GM23338 (cell line): ENCODE measurements at regions not wholly inside any gene's neighbourhood (a gene's known extent, or its start where the extent isn't known, plus 50 kb on each side); places are given as distances from the start of the nearest gene placed in this dataset.

Source experiments
- ATAC-seq: fragments of 200-7000 bp; cut with Tn5 transposase; 3 replicates; pipeline ENCODE4 v1.9.1; 2020
- DNase-seq: peaks from one replicate; pipeline ENCODE4 v3.0.0-alpha.2; 2015; ENCODE audit warnings: low spot score
- H2AFZ ChIP-seq: fragments of 200-600 bp; sonication (generic); 2 replicates; pipeline ENCODE4 v1.8.0; 2016; ENCODE audit warnings: antibody characterized with exemption, mild to moderate bottlenecking, moderate library complexity
- H3F3A ChIP-seq: fragments of 200-600 bp; sonication (generic); replicated peaks from 2 replicates; pipeline ENCODE4 v1.8.0; 2017; ENCODE audit warnings: antibody characterized with exemption, mixed run types, low read depth
- H3K27ac ChIP-seq: fragments of 200-600 bp; sonication (generic); 2 replicates; pipeline ENCODE4 v1.6.1; 2016; ENCODE audit warnings: low read depth
- H3K27me3 ChIP-seq: fragments of 200-600 bp; sonication (generic); 2 replicates; pipeline ENCODE4 v1.8.0; 2016; ENCODE audit warnings: mild to moderate bottlenecking, mixed run types, moderate library complexity; ENCODE audit not compliant: insufficient read depth
- H3K36me3 ChIP-seq: fragments of 200-600 bp; sonication (generic); 2 replicates; pipeline ENCODE4 v1.8.0; 2016; ENCODE audit warnings: mild to moderate bottlenecking; ENCODE audit not compliant: insufficient read depth
- H3K4me1 ChIP-seq: fragments of 200-600 bp; sonication (generic); 2 replicates; pipeline ENCODE4 v1.8.0; 2016; ENCODE audit warnings: mild to moderate bottlenecking, moderate library complexity; ENCODE audit not compliant: insufficient read depth
- H3K4me2 ChIP-seq: fragments of 200-600 bp; sonication (generic); 2 replicates; pipeline ENCODE4 v1.7.1; 2017; ENCODE audit warnings: mixed run types
- H3K4me3 ChIP-seq: fragments of 200-600 bp; sonication (generic); 2 replicates; pipeline ENCODE4 v1.6.1; 2016; ENCODE audit warnings: mixed run types
- H3K79me2 ChIP-seq: fragments of 200-600 bp; sonication (generic); replicated peaks from 2 replicates; pipeline ENCODE4 v1.8.0; 2017; ENCODE audit warnings: mild to moderate bottlenecking; ENCODE audit not compliant: insufficient read depth
- H3K9me2 ChIP-seq: fragments of 200-600 bp; sonication (generic); 2 replicates; pipeline ENCODE4 v1.8.0; 2017; ENCODE audit not compliant: insufficient read depth
- H4K20me1 ChIP-seq: fragments of 200-600 bp; sonication (generic); replicated peaks from 2 replicates; pipeline ENCODE4 v1.8.0; 2017; ENCODE audit warnings: mild to moderate bottlenecking; ENCODE audit not compliant: insufficient read depth
- H3K27ac Mint-ChIP-seq: 2 replicates; pipeline ENCODE4 v1.8.0; 2020; ENCODE audit warnings: inconsistent platforms, mild to moderate bottlenecking, moderate library complexity, mixed read lengths
- H3K27me3 Mint-ChIP-seq: 3 replicates; pipeline ENCODE4 v1.8.0; 2022; ENCODE audit warnings: low read depth, mild to moderate bottlenecking, moderate library complexity, mixed read lengths, inconsistent platforms; ENCODE audit not compliant: insufficient read depth, poor library complexity
- H3K36me3 Mint-ChIP-seq: 3 replicates; pipeline ENCODE4 v1.8.0; 2021; ENCODE audit warnings: low read depth, mild to moderate bottlenecking, inconsistent platforms, moderate library complexity, mixed read lengths
- H3K4me1 Mint-ChIP-seq: 3 replicates; pipeline ENCODE4 v1.8.0; 2020; ENCODE audit warnings: mild to moderate bottlenecking, inconsistent platforms, mixed read lengths
- H3K4me3 Mint-ChIP-seq: 3 replicates; pipeline ENCODE4 v1.8.0; 2021; ENCODE audit warnings: moderate library complexity, mild to moderate bottlenecking, inconsistent platforms, mixed read lengths
- H3K9me3 Mint-ChIP-seq: 3 replicates; pipeline ENCODE4 v1.8.0; 2020; ENCODE audit warnings: moderate library complexity, mild to moderate bottlenecking, inconsistent platforms, mixed read lengths
- CREB1 ChIP-seq: fragments of 250-450 bp; sonication (Bioruptor Pico); IDR thresholded peaks from 2 replicates; pipeline ENCODE4 v1.5.0; 2020; ENCODE audit warnings: low read depth, mild to moderate bottlenecking, moderate library complexity
- JUNB ChIP-seq: IDR thresholded peaks from one replicate; pipeline ENCODE4 v1.6.1; 2016; ENCODE audit warnings: antibody characterized with exemption; ENCODE audit not compliant: unreplicated experiment
- NANOG ChIP-seq: IDR thresholded peaks from 2 replicates; pipeline ENCODE4 v1.6.1; 2016; ENCODE audit warnings: antibody characterized with exemption, borderline replicate concordance
- REST ChIP-seq: IDR thresholded peaks from one replicate; pipeline ENCODE4 v1.6.1; 2018; ENCODE audit warnings: antibody characterized with exemption; ENCODE audit not compliant: unreplicated experiment
- ZNF114 ChIP-seq: fragments of 250-450 bp; sonication (Bioruptor Pico); IDR thresholded peaks from 2 replicates; pipeline ENCODE4 v1.5.0; 2020; ENCODE audit warnings: mild to moderate bottlenecking, moderate library complexity
- ZNF331 ChIP-seq: fragments of 250-450 bp; sonication (Bioruptor Pico); IDR thresholded peaks from 2 replicates; pipeline ENCODE4 v1.5.0; 2020; ENCODE audit warnings: low read depth, mild to moderate bottlenecking, moderate library complexity
- TF ChIP-seq, protein P1 (sequence below): IDR thresholded peaks from 2 replicates; pipeline ENCODE4 v1.6.1; 2016; ENCODE audit warnings: antibody characterized with exemption

DNA sequence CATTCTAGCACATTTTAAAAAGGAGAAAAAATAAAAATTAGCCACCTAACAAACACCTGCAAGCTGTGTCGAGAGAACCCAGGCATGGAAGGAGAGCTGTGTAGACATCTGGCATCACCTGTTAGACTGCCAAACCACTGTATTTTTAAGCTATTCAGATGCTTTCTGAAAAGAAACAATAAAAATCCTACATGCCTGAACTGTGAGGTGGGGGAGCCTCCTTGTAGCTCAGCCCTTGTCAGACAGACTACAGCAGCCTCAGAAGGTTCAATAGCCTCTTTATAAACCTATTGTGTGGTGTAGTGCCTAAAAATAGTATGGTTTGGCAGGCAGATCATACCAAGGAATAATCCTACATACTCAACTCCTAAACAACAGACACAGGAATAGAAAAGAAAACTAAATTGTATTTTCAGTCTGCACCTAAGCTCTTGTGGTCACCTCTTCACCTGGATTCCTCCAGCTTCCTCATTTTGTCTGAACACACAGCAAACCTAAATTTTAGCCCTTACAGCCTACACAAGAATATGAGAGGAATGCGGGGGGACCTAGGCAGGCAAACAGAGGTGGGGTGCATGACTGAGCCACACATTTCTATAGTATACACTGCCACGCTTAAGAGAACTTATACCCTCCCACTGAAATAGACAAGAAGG lies 67.0 kb downstream of the SIPA1L2 start (continued):
- TF ChIP-seq REST (no peak), NANOG (no peak), CREB1 (CRISPR knock-in tag) (no peak)

- peaks cover 21% of the 10 kb centered on the region for H3K4me1 ChIP-seq
- Mint-ChIP-seq H3K9me3 (no peaks in the 10 kb centered on the region), H3K4me3 (no peak overlapping the region), H3K27ac (no peak overlapping the region), H3K27me3 (peaks cover 9% of the 10 kb centered on the region), H3K4me1 (peaks cover 61% of the 10 kb centered on the region), H3K36me3 (no peaks in the 10 kb centered on the region)
- H2AFZ ChIP-seq = no peak overlapping the region
- ATAC-seq (no peak), DNase-seq (no peak)
- H3K4me3 ChIP-seq = no peak overlapping the region
- H3K9me2 ChIP-seq = no peaks in the 10 kb centered on the region
- H3F3A ChIP-seq = no peaks in the 10 kb centered on the region
- no peaks in the 10 kb centered on the region for H4K20me1 ChIP-seq
- no peaks in the 10 kb centered on the region for H3K36me3 ChIP-seq
- no peaks in the 10 kb centered on the region for H3K79me2 ChIP-seq
- no peaks in the 10 kb centered on the region for H3K27me3 ChIP-seq
- no peak overlapping the region for H3K27ac ChIP-seq
- H3K4me2 ChIP-seq = no peak overlapping the region
- no peak for TF ChIP-seq ZNF114
- no peak for TF ChIP-seq ZNF331 (CRISPR knock-in tag)
- no peak for TF ChIP-seq CREB1 (CRISPR knock-in tag)
Measured at GRCh38 chr1:232561381-232561780, 68.6 kb downstream of the SIPA1L2 start.

DNA sequence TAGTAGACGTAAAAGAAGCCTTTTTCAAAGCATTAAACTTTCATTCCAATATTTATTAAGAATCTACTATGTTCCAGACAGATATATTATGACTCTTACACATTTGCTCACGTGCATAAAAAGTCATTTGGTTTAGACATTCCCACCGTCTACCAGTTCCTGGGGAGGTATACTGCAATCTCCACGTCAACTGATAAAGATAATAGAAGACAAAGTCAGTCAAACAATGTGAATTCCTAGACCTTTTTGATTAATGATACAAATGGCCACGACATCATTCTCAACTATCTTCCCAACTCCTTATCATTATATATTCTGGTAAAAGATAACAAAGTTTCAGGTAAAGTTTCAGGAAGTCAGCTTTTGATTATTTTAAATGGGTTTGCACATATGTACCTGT lies 69.0 kb downstream of the SIPA1L2 start:
- H3K4me1 Mint-ChIP-seq = peaks cover 62% of the 10 kb centered on the region
- no peak overlapping the region for H3K27ac ChIP-seq
- H3K9me2 ChIP-seq = no peaks in the 10 kb centered on the region
- no peaks in the 10 kb centered on the region for H3K79me2 ChIP-seq
- no peak overlapping the region for H3K27ac Mint-ChIP-seq
- DNase-seq (no peak), ATAC-seq (no peak)
- H3K27me3 ChIP-seq = no peaks in the 10 kb centered on the region
- no peak overlapping the region for H3K4me3 Mint-ChIP-seq
- H3K36me3 ChIP-seq = no peaks in the 10 kb centered on the region
- H4K20me1 ChIP-seq = no peaks in the 10 kb centered on the region
- no peak overlapping the region for H3K4me2 ChIP-seq
- no peaks in the 10 kb centered on the region for H3F3A ChIP-seq
- H3K36me3 Mint-ChIP-seq = no peaks in the 10 kb centered on the region
- TF ChIP-seq JUNB = no peak
- TF ChIP-seq, protein P1, sequence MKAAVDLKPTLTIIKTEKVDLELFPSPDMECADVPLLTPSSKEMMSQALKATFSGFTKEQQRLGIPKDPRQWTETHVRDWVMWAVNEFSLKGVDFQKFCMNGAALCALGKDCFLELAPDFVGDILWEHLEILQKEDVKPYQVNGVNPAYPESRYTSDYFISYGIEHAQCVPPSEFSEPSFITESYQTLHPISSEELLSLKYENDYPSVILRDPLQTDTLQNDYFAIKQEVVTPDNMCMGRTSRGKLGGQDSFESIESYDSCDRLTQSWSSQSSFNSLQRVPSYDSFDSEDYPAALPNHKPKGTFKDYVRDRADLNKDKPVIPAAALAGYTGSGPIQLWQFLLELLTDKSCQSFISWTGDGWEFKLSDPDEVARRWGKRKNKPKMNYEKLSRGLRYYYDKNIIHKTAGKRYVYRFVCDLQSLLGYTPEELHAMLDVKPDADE = no peak
- H3K4me3 ChIP-seq = no peak overlapping the region
- peaks cover 25% of the 10 kb centered on the region for H3K4me1 ChIP-seq
- H3K9me3 Mint-ChIP-seq = no peaks in the 10 kb centered on the region
- no peak overlapping the region for H2AFZ ChIP-seq
- peaks cover 9% of the 10 kb centered on the region for H3K27me3 Mint-ChIP-seq
